Epidermal melanocyte (primary cell): ENCODE measurements at regions not wholly inside any gene's neighbourhood (a gene's known extent, or its start where the extent isn't known, plus 50 kb on each side); places are given as distances from the start of the nearest gene placed in this dataset.
A peak's percentile ranks its signal among the peaks of the same experiment; 100 is the strongest.

ENCODE experiments used
- DNase-seq: peaks from one replicate; pipeline ENCODE4 v3.0.0; 2011; ENCODE audit warnings: low spot score; ENCODE audit not compliant: insufficient read length

GRCh38 chr6:92827104-92827503 lies 592.3 kb downstream of the EPHA7 start:
- no peak for DNase-seq

GRCh38 chr6:92826633-92827032 lies 592.7 kb downstream of the EPHA7 start:
- DNase-seq, result no peak

DNA sequence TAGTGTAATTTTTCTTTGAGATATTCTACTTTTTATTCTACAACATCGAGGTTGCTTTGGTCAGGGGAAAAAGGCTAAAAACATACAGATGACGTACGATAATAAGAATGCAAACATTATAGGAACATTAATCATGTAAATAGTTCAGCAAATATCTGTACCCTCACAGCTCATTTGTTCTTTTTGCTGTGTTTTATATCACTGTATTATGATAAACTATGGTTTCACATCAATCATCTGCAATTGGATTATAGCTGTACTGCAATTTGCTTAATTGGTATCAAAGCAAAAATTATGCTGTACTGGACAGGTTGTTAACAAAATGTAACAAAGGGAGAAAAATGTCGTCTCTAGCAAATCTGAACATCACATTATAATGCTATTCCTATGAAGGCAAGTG lies 597.1 kb downstream of the EPHA7 start:
- DNase-seq, result no peak

DNA sequence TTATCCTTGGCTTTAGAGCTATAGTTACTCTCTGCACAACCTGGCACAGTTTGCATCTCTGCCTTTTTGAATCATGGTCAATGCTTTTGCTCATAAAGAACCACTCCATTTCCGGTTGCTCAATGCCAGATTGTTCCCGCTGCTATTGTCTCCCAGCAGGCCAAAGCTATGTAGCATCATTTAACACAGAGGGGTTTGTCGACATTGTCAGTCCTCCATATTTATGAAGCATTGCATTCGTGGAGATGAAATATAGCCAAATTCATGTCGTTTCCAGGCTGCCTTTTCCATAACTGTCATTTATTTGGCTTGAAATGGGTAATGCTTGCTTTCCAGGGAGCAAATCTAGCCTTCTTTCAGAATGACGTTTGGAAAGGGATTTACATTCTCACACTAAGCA lies 598.8 kb downstream of the EPHA7 start:
- DNase-seq, result no peak

- DNase-seq, result peak; percentile 21
Measured at GRCh38 chr6:92810913-92811312, 608.4 kb downstream of the EPHA7 start.

- DNase-seq, result no peak
Measured at GRCh38 chr6:92806254-92806653, 613.1 kb downstream of the EPHA7 start.

DNA sequence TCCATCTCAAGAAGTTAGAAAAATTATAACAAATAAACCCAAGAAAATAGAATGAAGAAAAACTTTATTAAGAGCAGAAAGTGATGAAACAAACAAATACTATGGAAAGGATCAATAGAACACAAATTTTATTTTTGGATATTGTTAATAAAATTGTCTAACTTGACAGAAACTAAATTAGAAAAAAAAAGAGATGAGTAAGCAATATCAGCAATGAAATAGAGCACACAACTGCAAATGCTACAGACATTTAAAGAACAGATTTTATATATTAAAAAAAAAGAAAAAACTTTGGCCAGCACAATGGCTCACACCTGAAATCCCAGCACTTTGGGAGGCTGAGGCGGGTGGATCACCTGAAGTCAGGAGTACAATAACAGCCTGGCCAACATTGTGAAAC lies 628.0 kb downstream of the EPHA7 start:
- no peak for DNase-seq

DNA sequence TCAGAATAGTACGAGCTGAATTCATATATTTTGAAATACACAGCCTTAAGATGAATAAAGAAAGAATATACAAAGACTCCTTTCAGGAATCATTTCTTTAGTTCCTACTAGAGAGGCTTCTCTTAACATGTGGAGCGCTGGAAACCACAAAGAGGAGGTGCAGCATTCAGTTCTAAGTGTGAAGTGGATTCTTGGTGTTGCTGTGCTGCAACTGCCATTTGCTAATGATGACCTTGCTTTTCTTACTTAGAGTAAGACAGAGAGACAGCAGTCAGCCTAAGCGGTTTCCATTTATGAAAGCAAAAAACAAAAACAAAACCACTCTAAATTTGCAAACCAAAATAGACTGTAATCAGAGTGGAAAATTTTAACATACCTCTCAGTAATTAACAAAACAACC lies 629.0 kb downstream of the EPHA7 start:
- DNase-seq, result no peak

- no peak for DNase-seq
Measured at GRCh38 chr6:92784235-92784634, 635.1 kb downstream of the EPHA7 start.

GRCh38 chr6:92779746-92780145 lies 639.6 kb downstream of the EPHA7 start:
- no peak for DNase-seq

GRCh38 chr6:92777146-92777740 lies 642.1 kb downstream of the EPHA7 start:
- DNase-seq, result no peak

DNA sequence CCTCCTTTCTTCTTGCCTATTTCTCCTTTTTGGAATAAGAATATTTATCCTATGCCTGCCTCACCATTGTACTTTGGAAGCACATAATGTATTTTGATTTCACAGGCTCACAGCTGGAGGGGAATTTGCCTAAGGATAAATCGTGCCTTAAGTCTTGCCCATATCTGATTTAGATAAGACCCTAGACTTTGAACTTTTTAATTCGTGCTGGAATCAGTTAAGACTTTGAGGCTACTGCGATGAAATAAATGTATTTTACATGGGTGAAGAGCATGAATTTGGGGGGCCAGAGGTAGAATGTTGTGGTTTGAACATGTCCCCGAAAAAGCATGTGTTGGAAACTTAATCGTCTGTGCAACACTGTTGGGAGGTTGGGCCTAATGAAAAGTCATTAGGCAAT lies 648.8 kb downstream of the EPHA7 start:
- DNase-seq, result no peak

DNA sequence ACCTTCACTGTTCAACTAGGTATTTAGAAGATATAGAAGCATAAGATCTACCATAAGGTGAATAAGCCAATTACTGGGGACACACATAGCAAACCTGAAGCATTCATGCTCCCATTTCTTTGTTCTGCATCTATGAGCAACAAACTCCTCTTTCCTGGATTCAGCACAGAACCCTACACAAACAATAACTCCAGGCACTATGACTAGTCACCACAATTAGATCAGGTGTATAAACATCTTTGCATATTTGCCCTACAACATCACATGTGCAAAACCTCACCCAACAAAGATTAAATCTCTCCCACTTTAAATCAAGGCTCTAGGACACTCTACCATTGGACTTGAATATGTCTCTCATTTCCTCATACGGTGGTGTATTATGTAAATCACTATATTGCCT lies 652.3 kb downstream of the EPHA7 start:
- no peak for DNase-seq

DNA sequence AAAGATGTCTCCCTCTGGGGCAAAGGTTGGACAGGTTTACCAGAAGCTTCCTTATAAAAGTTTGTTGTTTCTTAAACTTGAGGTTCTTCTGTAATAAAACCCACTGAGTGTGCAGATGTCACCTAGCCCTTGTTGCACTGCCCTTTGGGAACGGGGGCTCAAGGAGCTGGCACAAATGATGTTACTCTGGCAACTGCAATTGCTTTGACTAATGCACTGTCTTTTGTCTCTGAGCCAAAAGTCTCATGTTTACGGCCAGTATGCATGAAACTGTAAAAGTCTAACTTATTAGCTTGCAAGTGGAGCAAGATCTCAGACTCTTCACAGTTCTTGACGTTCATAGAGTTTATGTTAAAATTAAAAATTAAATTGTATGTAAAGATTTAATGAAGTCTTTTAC lies 655.7 kb downstream of the EPHA7 start:
- DNase-seq, result no peak

GRCh38 chr6:92763274-92763584 lies 656.1 kb downstream of the EPHA7 start:
- DNase-seq, result no peak

DNA sequence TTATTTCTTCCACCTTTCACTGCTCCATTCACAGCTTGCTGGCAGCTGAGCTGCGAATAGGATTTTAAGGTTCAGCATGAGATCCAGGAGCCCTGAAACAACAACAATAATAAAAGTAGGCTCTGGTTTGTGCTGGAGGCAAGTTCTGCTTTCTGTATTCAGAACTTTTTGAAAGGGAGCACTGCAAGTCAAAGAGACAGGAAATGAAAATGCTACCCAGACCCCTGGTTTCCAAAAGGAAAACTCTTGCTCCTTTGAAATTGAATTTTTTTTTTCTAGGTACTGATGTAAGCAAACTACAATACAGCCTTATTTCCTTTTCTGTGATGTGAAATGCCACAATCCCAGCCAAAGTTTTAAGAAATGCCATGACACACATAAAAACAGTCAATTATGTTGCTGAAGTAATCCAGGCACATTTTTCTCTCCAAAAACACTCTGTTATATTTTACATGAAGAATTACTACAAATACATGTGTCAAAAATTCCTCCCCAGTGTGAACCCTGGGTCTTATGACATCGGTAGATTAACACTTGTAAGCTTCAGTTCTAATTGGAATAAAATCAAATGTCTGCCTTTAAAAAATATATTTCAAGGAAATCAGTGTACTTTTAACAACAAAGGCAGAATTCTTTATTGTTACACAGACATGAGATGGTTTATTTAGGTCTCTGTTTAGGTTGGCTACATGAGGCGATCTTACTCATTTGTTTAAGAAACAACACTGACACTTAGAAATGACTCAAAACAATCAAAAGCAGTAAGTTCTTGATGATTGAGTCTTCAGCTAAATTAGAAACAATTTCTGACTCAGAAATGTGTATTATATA lies 656.7 kb downstream of the EPHA7 start:
- no peak for DNase-seq

- no peak for DNase-seq
Measured at GRCh38 chr6:92759178-92759577, 660.2 kb downstream of the EPHA7 start.

- no peak for DNase-seq
Measured at GRCh38 chr6:92757925-92758324, 661.4 kb downstream of the EPHA7 start.

DNA sequence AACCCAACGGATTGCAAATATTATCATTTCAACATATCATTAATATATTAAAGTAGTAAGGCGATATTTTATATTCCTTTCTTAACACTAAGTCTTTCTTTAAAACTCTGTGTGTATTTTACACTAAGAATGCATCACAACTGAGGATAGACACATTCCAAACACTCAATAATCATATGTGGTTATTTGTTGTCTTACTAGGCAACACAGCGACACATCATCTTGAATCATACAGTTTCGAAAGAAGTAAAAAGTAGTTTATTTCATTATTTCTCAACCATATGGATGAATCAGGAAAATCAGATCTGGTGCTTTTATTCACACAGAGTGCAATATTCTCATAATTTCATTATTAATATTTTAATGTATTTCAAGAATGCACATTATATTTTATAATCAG lies 662.4 kb downstream of the EPHA7 start:
- no peak for DNase-seq

DNA sequence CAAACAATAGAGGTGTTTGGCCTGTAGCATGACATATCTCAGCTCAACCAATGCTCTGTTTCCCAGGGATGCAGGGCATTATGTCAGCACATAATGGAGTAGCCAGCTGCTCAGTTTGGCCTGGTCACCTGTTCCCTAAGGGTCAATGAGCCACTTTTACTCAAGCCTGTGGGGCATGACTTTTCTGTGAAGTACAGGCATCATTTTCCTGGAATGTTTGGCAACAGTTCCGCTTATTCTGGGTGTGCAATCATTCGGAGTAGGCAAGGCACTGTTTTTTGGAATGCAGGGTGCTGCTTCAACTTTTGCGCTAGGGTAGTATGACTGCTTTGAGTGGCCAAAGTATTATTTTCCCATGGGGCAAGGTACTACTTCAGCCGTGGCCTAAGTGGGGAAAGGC lies 665.4 kb downstream of the EPHA7 start:
- no peak for DNase-seq

- no peak for DNase-seq
Measured at GRCh38 chr6:92752114-92752513, 667.2 kb downstream of the EPHA7 start.

- DNase-seq, result no peak
Measured at GRCh38 chr6:92748131-92748530, 671.2 kb downstream of the EPHA7 start.

- no peak for DNase-seq
Measured at GRCh38 chr6:92737983-92738382, 681.4 kb downstream of the EPHA7 start.
